ENCODE measurements at regions not wholly inside any gene's neighbourhood (a gene's known extent, or its start where the extent isn't known, plus 50 kb on each side); places are given as distances from the start of the nearest gene placed in this dataset.

- TF ChIP-seq, protein P1, sequence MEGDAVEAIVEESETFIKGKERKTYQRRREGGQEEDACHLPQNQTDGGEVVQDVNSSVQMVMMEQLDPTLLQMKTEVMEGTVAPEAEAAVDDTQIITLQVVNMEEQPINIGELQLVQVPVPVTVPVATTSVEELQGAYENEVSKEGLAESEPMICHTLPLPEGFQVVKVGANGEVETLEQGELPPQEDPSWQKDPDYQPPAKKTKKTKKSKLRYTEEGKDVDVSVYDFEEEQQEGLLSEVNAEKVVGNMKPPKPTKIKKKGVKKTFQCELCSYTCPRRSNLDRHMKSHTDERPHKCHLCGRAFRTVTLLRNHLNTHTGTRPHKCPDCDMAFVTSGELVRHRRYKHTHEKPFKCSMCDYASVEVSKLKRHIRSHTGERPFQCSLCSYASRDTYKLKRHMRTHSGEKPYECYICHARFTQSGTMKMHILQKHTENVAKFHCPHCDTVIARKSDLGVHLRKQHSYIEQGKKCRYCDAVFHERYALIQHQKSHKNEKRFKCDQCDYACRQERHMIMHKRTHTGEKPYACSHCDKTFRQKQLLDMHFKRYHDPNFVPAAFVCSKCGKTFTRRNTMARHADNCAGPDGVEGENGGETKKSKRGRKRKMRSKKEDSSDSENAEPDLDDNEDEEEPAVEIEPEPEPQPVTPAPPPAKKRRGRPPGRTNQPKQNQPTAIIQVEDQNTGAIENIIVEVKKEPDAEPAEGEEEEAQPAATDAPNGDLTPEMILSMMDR (IDR thresholded peaks at IDR 0.05; ENCODE audit: insufficient read depth, low read length): no peak
- TF ChIP-seq REST (IDR thresholded peaks at IDR 0.05; ENCODE audit: insufficient replicate concordance, low read depth) (no peak), SPI1 (IDR thresholded peaks at IDR 0.05; ENCODE audit: borderline replicate concordance, low read depth) (no peak), POLR2AphosphoS5 (IDR thresholded peaks at IDR 0.05; ENCODE audit: low read depth) (no peak), GABPA (IDR thresholded peaks at IDR 0.05; ENCODE audit: low read depth) (no peak)
- Histone ChIP-seq H3K27me3 (ENCODE audit: insufficient read depth, poor library complexity, severe bottlenecking) (no peaks in the 10 kb centered on the region), H3K4me3 (replicated peaks; ENCODE audit: insufficient read depth, low read length) (no peak overlapping the region), H3K27ac (replicated peaks) (no peak overlapping the region)
- no peak for DNase-seq (ENCODE audit: low read depth in 1 of 2, low spot score in 1 of 2)
Observed at GRCh38 chr2:64196963-64197362, 52.7 kb upstream of the PELI1 start.

DNA sequence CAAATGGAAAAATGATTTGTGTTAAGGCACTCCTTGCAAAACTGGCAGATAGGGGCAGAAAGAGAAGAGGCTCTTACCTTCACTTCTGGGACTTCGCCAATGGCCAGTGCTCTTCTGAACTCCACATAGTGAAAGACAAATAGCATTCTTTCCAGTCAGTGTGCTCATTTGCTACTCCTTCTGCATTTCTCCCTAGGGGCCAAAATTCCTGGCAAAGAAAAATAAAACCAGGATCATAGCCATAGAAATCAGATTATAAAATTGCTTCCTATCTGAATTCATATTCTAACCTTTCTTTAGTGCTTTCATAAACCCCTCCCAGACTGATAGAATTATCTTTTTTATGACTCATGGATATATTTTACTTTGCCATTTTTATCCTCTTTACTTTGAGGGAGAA lies 56.9 kb upstream of the PELI1 start:
- DNase-seq (ENCODE audit: low read depth in 1 of 2, low spot score in 1 of 2): no peak
- TF ChIP-seq REST (IDR thresholded peaks at IDR 0.05; ENCODE audit: insufficient replicate concordance, low read depth) (no peak), SPI1 (IDR thresholded peaks at IDR 0.05; ENCODE audit: borderline replicate concordance, low read depth) (no peak)

DNA sequence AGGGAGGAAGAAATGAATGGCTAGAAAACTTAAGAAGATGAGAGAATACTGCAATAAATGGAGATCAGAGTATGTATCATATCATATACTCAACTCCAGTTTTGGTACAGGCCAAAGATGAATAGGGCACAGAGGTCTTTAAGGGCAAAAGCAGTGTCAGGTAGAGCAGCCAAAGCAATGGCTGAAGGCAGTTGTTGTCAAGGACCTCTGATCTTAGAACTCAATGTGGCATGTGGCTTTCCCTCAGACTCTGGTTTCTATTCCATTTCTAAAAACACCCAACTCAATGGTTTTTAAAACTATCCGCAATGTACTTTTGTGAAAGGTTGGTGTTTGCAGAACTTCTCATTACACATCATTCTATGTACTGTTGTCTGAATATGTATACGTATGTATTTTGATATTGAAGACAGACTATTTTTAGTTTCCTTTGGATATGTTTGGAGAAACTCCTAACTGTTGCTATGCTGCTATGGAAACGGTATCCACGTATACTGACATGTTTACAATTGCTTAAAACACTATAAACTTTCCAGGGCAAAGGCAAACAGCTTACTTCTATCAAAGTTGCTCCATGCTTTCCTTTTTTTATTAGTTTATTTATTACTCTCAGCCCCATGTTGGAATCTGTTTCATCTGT lies 58.1 kb upstream of the PELI1 start:
- DNase-seq (ENCODE audit: low read depth in 1 of 2, low spot score in 1 of 2): no peak
- H3K4me3 ChIP-seq (replicated peaks; ENCODE audit: insufficient read depth, low read length): no peak overlapping the region
- no peak overlapping the region for H3K27ac ChIP-seq (replicated peaks)
- H3K27me3 ChIP-seq (ENCODE audit: insufficient read depth, poor library complexity, severe bottlenecking): no peaks in the 10 kb centered on the region
- TF ChIP-seq GABPA (IDR thresholded peaks at IDR 0.05; ENCODE audit: low read depth) (no peak), SPI1 (IDR thresholded peaks at IDR 0.05; ENCODE audit: borderline replicate concordance, low read depth) (no peak), REST (IDR thresholded peaks at IDR 0.05; ENCODE audit: insufficient replicate concordance, low read depth) (no peak), POLR2AphosphoS5 (IDR thresholded peaks at IDR 0.05; ENCODE audit: low read depth) (no peak)
- TF ChIP-seq, protein P1 (IDR thresholded peaks at IDR 0.05; ENCODE audit: insufficient read depth, low read length): no peak

More for the DNA sequence above, 56.9 kb upstream of the PELI1 start:
- Histone ChIP-seq H3K27ac (replicated peaks) (no peak overlapping the region), H3K4me3 (replicated peaks; ENCODE audit: insufficient read depth, low read length) (no peak overlapping the region), H3K27me3 (ENCODE audit: insufficient read depth, poor library complexity, severe bottlenecking) (no peaks in the 10 kb centered on the region)
